MCF 10A (cell line): ENCODE measurements at regions not wholly inside any gene's neighbourhood (a gene's known extent, or its start where the extent isn't known, plus 50 kb on each side); places are given as distances from the start of the nearest gene placed in this dataset.

Experiments used
- BruUV-seq: library from RNA; stranded (reverse); fragments of 400-500 nt; replicated peaks from 2 replicates; lab custom pipeline; 2021; lab: Mats Ljungman, UMichigan
- CTCF ChIA-PET: fragments of 300-600 bp; sonication (Branson Sonifier 250); formaldehyde crosslinking; extraction: SDS; loops from one replicate; lab custom pipeline; 2021; ENCODE audit warnings: antibody characterized with exemption, inconsistent platforms; lab: Yijun Ruan, JAX
- POLR2A ChIA-PET: fragments of 300-600, 350-650 bp; sonication (Branson Sonifier 250); formaldehyde crosslinking; extraction: SDS; loops from one replicate; lab custom pipeline; 2020; ENCODE audit warnings: antibody characterized with exemption, inconsistent platforms; lab: Yijun Ruan, JAX
- DNase-seq: peaks from one replicate; pipeline ENCODE4 v3.0.0-alpha.2; 2018; ENCODE audit not compliant: unreplicated experiment
- H3K27ac Mint-ChIP-seq: one replicate; pipeline ENCODE4 v1.8.0; 2022; ENCODE audit warnings: mild to moderate bottlenecking, low read depth, mixed read lengths; ENCODE audit not compliant: unreplicated experiment
- H3K27me3 Mint-ChIP-seq: one replicate; pipeline ENCODE4 v1.8.0; 2022; ENCODE audit warnings: mixed read lengths; ENCODE audit not compliant: insufficient read depth, unreplicated experiment
- H3K36me3 Mint-ChIP-seq: one replicate; pipeline ENCODE4 v1.8.0; 2022; ENCODE audit warnings: mild to moderate bottlenecking, moderate library complexity, mixed read lengths; ENCODE audit not compliant: insufficient read depth, unreplicated experiment
- H3K4me1 Mint-ChIP-seq: one replicate; pipeline ENCODE4 v1.8.0; 2022; ENCODE audit warnings: mixed read lengths; ENCODE audit not compliant: insufficient read depth, unreplicated experiment
- H3K4me3 Mint-ChIP-seq: one replicate; pipeline ENCODE4 v1.8.0; 2022; ENCODE audit warnings: mild to moderate bottlenecking, moderate library complexity, mixed read lengths; ENCODE audit not compliant: unreplicated experiment
- H3K9me3 Mint-ChIP-seq: one replicate; pipeline ENCODE4 v1.8.0; 2022; ENCODE audit warnings: mixed read lengths; ENCODE audit not compliant: unreplicated experiment
- CTCF ChIP-seq: fragments of 200-600 bp; IDR thresholded peaks from one replicate; pipeline ENCODE4 v1.8.0; 2022; ENCODE audit warnings: antibody characterized with exemption, mild to moderate bottlenecking; ENCODE audit not compliant: unreplicated experiment
- intact Hi-C: fragments of 100-400 bp; cut with micrococcal nuclease; formaldehyde crosslinking; loops from 2 replicates; pipeline ENCODE4 v1.14.1; 2022

DNA sequence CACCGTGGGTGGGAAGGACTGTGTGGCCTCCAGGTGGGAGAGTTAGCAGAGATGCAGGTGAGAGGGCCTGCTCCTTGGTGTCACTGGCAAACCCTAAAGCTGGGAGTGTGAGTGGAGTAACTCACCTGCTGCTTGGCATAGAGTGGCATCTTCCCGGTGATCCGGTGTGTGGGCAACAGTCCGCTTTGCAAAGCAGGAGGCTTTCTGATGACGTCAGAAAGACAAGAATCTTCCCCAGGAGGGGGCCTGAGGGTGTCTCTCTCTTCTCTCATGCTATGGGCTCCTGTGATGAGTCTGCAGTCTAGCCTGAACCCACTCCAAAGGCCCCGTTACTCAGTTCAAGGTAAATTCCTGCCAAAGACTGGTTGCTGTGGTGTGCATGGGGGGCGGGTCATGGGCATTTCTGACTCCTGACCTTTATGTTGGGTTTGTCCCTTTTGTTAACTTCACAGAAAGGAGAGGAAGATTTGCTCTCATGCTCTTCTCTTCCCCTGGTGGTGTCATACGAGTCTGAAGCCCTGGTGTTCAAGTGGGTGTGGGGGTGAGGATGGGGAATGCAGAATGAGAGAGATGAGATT, 187.9 kb downstream of the GATA3 start:
- H3K4me1 Mint-ChIP-seq, result no peaks in the 10 kb centered on the region
- no TSS peak for BruUV-seq
- no peaks in the 10 kb centered on the region for H3K9me3 Mint-ChIP-seq
- DNase-seq, result no peak
- H3K27ac Mint-ChIP-seq, result no peak overlapping the region
- POLR2A ChIA-PET, result no interaction called here
- no peak for TF ChIP-seq CTCF
- no peaks in the 10 kb centered on the region for H3K36me3 Mint-ChIP-seq
- H3K27me3 Mint-ChIP-seq, result no peaks in the 10 kb centered on the region
- intact Hi-C loops, result no loop called here
- no peak overlapping the region for H3K4me3 Mint-ChIP-seq
- CTCF ChIA-PET, result no interaction called here

DNA sequence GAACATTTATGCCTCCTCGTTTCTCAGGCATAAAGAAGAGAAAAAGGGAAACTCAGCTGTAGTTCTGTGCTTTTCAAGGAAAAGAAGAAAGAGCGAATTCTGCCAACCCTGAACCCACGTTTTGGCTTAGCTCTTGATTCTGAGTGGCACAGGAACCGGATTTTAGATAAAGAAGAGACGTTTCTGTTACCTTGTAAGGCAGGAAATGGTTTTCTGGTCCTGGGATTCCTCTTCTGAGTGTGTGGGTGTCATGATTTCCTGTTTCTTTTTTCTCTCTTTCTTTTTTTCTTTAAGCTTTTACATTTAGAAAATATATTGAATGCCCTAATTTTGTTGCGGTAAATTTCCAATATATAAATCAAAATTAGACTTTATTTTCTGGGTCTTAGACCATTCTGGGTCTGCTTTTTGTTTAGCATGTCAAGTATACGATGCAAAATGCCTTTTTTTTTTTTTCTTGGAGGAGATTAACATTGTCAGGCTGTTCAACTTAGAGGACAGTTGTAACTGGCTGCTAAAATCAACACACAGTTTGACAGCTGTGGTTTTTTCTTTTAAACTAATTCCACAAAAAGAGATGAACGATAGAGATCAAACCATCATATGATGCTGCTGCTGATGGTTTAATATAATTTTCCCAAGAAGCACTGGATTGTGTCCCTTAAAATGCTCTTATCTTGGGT, 190.8 kb downstream of the GATA3 start:
- no peaks in the 10 kb centered on the region for H3K9me3 Mint-ChIP-seq
- BruUV-seq, result no TSS peak
- H3K4me3 Mint-ChIP-seq, result no peak overlapping the region
- CTCF ChIA-PET, result no interaction called here
- H3K4me1 Mint-ChIP-seq, result no peaks in the 10 kb centered on the region
- no peak for TF ChIP-seq CTCF
- DNase-seq, result no peak
- intact Hi-C loops, result no loop called here
- POLR2A ChIA-PET, result no interaction called here
- H3K27ac Mint-ChIP-seq, result no peak overlapping the region
- H3K27me3 Mint-ChIP-seq, result no peaks in the 10 kb centered on the region
- H3K36me3 Mint-ChIP-seq, result no peaks in the 10 kb centered on the region

GRCh38 chr10:8245814-8246142, 191.3 kb downstream of the GATA3 start:
- ChIA-PET POLR2A (no interaction called here), CTCF (no interaction called here)
- Mint-ChIP-seq H3K4me1 (no peaks in the 10 kb centered on the region), H3K4me3 (no peak overlapping the region), H3K36me3 (no peaks in the 10 kb centered on the region), H3K27ac (no peak overlapping the region), H3K9me3 (no peaks in the 10 kb centered on the region), H3K27me3 (no peaks in the 10 kb centered on the region)
- TF ChIP-seq CTCF, result no peak
- intact Hi-C loops, result no loop called here
- no peak for DNase-seq
- no TSS peak for BruUV-seq

DNA sequence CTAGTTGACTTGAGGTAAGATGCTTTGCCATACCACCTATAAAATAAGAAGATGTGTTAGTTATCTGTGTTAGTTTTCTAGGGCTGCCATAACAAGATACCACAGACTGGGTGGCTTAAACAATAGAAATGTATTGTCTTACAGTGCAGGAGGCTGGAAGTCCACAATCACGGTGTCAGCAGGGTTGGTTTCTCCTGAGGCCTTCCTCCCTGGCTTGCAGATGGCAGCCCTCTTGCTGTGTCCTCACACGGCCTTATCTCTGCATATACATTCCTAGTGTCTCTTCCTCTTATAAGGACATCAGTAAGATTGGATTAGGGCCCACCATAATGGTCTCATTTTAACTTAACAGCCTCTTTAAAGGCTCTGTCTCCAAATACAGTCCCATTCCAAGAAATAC, 192.1 kb downstream of the GATA3 start:
- POLR2A ChIA-PET, result no interaction called here
- Mint-ChIP-seq H3K4me3 (no peak overlapping the region), H3K27me3 (no peaks in the 10 kb centered on the region), H3K27ac (no peak overlapping the region), H3K9me3 (no peaks in the 10 kb centered on the region), H3K4me1 (no peaks in the 10 kb centered on the region), H3K36me3 (no peaks in the 10 kb centered on the region)
- intact Hi-C loops, result no loop called here
- TF ChIP-seq CTCF, result no peak
- DNase-seq, result no peak
- CTCF ChIA-PET, result no interaction called here
- no TSS peak for BruUV-seq
